GM21367 (cell line): ENCODE measurements at regions not wholly inside any gene's neighbourhood (a gene's known extent, or its start where the extent isn't known, plus 50 kb on each side); places are given as distances from the start of the nearest gene placed in this dataset.

Experiments
- ATAC-seq: cut with Tn5 transposase; IDR thresholded peaks from one replicate; pipeline ENCODE4 v1.9.1; 2021; ENCODE audit not compliant: unreplicated experiment

- ATAC-seq = peak; percentile 80
These were observed 53.4 kb upstream of the PRKACB start for GRCh38 chr1:84090447-84091245.

DNA sequence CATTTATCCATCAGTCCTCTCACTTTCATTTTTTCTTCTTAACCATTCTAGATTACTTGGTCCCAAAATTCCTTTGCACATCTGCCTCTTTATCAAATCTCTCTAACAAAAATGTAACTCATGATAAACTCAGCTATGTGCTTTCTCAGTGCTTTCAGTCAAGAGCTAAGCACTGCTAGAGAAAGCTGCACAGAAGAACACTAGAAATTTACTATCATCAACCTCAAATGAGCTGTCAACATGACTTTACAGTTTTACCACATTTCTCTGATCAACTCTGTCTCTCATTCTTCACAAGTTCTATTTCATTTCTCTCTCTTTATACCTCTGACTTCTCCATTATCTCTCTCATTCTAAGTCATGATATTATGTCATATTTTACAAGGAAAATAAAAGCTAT lies 54.2 kb upstream of the PRKACB start:
- no peak for ATAC-seq

- no peak for ATAC-seq
These were observed 54.6 kb upstream of the PRKACB start for GRCh38 chr1:84089465-84089864.

DNA sequence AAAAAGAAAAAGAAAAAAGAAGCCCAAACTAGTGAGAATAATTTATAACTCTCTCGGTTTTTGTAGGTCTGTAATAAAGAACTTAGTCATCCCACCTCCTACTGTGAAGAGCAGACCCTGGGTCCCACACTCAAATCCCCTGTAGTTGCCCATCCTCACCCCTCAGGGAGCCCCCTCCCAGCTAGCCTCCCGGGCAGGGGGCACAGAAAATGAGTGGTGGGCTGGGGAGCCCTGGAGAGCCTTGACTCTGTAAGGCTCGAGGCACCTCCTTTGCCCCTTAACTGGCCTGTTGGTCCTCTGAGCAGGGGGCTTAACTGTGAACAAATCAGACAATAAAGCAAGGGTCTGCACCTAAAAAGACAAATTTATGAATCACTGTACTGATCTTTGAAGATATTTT lies 57.5 kb upstream of the PRKACB start:
- no peak for ATAC-seq

DNA sequence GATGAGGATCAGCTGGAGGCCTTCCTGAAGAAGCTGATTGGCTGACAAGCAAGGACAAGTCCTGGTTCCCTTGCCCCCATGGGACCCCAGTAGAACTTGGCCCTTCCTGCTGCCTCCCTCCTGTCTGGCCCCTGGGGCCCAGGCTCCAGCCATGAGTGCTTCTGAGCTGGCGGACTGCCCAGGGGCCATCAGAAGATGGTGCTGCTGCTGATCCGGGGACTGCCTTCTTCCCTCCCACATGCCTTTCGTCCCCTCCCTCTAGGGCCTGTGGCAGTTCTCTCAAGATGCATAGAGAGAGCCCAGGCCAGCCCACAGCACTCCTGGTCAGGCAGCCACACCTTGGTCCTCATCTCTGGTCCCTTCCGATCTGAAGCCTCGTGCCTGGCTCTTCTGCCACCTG lies 57.9 kb upstream of the PRKACB start:
- ATAC-seq = no peak

DNA sequence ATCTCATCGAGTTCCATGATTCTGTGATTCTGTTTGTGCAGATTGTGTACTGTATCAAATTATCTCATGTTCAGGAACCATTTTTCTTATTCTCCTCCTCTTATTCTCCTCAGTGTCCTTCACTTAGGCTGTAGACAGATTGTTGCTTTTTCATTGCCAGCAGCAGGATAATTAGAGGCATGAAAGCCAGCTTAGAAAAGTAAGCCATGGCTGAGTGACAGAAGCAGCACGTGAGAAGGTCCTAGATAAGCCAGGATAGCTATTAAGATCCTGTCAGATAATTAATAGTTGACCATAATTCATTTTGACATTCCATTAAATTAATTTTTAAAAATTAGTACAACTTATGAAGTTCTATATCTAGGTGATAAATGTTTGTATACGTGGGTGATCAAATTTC lies 60.8 kb upstream of the PRKACB start:
- ATAC-seq = no peak

GRCh38 chr1:84078842-84079202 lies 65.2 kb upstream of the PRKACB start:
- ATAC-seq = no peak

GRCh38 chr1:84078108-84078841 lies 65.8 kb upstream of the PRKACB start:
- ATAC-seq = peak; percentile 37

GRCh38 chr1:84077476-84078107 lies 66.5 kb upstream of the PRKACB start:
- ATAC-seq = peak; percentile 92

- ATAC-seq = no peak
These were observed 70.8 kb upstream of the PRKACB start for GRCh38 chr1:84073266-84073665.

GRCh38 chr1:84069236-84069845 lies 70.4 kb upstream of the TTLL7 start:
- no peak for ATAC-seq

- no peak for ATAC-seq
These were observed 63.6 kb upstream of the TTLL7 start for GRCh38 chr1:84062496-84062895.

DNA sequence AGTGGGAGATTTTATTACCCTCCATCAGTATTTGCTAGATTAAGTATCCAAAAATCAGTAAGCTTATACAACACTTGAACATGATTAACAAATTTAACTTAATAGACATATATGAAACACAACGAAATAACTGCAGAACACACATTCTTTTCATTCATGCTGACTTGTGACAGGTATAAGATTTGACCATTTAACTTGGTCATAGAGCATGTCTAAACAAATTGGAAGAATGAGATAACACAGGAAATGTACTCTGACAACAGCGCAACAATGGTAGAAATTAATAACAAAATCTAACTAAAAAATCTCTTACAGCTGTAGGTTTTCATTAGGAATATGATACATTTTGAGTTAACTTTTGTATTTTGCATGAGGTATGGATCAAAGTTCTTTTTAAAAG lies 62.4 kb upstream of the TTLL7 start:
- ATAC-seq = no peak

- ATAC-seq = no peak
These were observed 61.8 kb upstream of the TTLL7 start for GRCh38 chr1:84060781-84061180.

DNA sequence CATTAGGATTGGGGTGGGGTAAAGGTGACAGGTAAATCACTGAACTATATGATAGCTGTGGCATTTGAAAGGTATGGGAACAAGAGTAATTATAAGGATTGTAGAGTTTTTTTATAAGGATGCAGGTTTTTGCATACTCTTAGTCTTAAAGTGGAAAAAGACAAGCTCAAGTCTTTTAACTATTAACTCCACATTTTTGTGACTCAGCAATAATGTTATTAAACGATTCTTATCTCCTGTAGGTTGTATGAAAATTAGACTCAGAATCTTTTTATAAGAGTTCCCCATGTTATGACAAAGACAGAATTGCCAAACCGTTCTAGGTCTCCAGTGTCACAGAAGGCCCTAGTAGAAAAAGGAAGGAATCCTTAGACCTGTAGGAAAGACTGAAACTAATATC lies 49.9 kb upstream of the TTLL7 start:
- ATAC-seq = no peak
